ENCODE measurements at regions not wholly inside any gene's neighbourhood (a gene's known extent, or its start where the extent isn't known, plus 50 kb on each side); places are given as distances from the start of the nearest gene placed in this dataset.

DNA sequence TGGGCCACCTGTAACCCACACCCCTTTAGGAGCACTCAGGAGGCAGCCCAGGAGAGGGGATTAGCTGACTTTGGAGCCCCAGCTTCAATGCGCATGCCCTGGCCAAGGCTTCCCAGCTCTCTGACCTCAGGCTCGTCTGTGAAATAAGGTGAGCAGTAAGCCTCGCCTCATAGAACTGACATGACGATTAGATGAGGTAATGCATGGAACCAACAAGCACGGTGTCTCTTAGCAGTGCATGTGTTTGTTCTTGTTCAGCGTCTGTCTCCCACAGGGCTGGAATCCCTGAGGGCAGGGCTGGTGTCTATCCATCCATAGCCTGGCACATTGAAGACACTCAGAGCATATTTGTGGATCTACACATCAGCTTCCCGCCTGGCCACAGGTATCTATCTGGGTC is 415.4 kb downstream of the MN1 start:
- Histone ChIP-seq H3K36me3 (ENCODE audit: insufficient read depth, low read length) (no peaks in the 10 kb centered on the region), H3K4me3 (ENCODE audit: low read length in 2 of 2) (no peak overlapping the region), H3K4me1 (ENCODE audit: insufficient read depth, low read length) (no peaks in the 10 kb centered on the region), H3K27ac (ENCODE audit: low read depth, low read length) (no peak overlapping the region), H3K27me3 (ENCODE audit: insufficient read depth, low read length) (no peaks in the 10 kb centered on the region), H3K9me3 (ENCODE audit: control insufficient read depth in 1 of 2, low read length in 2 of 2) (no peaks in the 10 kb centered on the region)
- Mint-ChIP-seq H3K4me3 (no peak overlapping the region), H3K36me3 (no peaks in the 10 kb centered on the region), H3K27ac (no peak overlapping the region), H3K27me3 (peaks cover 3 to 13% of the 10 kb centered on the region in 2 donors), H3K4me1 (no peaks in the 10 kb centered on the region), H3K9me3 (no peaks in the 10 kb centered on the region)
- no peak for DNase-seq
- ChIA-PET POLR2A (ENCODE audit: partially characterized antibody) (no interaction called here), CTCF (ENCODE audit: partially characterized antibody) (no interaction called here)
- intact Hi-C loops (cut with micrococcal nuclease): no loop called here

DNA sequence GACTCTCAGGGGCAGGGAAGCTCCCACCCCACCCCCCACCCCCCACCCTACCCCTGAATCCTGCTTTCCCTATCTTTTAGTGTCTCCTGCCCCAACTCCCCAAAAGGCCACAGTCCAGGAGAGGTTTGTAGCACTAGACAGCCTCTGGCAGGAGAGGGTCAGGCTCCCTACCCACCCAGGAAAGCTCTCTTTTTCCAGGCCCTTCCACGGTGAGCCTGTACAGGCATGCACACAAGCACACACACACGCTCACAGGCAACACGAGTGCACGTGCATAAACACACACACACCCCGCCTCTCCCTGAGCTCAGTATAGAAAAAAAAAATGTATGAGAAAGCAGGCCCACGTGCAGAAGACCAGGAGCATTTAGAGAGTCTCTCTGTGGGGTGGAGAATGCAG is 414.0 kb downstream of the MN1 start:
- no peaks in the 10 kb centered on the region for H3K4me1 ChIP-seq (ENCODE audit: insufficient read depth, low read length)
- H3K4me3 Mint-ChIP-seq: no peak overlapping the region
- H3K27ac ChIP-seq (ENCODE audit: low read depth, low read length): no peak overlapping the region
- H3K36me3 ChIP-seq (ENCODE audit: insufficient read depth, low read length): no peaks in the 10 kb centered on the region
- POLR2A ChIA-PET (ENCODE audit: partially characterized antibody): no interaction called here
- CTCF ChIA-PET (ENCODE audit: partially characterized antibody): no interaction called here
- no peaks in the 10 kb centered on the region for H3K9me3 ChIP-seq (ENCODE audit: control insufficient read depth in 1 of 2, low read length in 2 of 2)
- no peaks in the 10 kb centered on the region for H3K4me1 Mint-ChIP-seq
- H3K27me3 Mint-ChIP-seq: peaks cover 3 to 14% of the 10 kb centered on the region in 2 donors
- no peaks in the 10 kb centered on the region for H3K27me3 ChIP-seq (ENCODE audit: insufficient read depth, low read length)
- intact Hi-C loops (cut with micrococcal nuclease): no loop called here
- H3K36me3 Mint-ChIP-seq: no peaks in the 10 kb centered on the region
- H3K4me3 ChIP-seq (ENCODE audit: low read length in 2 of 2): no peak overlapping the region
- no peak for DNase-seq
- H3K27ac Mint-ChIP-seq: no peak overlapping the region
- no peaks in the 10 kb centered on the region for H3K9me3 Mint-ChIP-seq

DNA sequence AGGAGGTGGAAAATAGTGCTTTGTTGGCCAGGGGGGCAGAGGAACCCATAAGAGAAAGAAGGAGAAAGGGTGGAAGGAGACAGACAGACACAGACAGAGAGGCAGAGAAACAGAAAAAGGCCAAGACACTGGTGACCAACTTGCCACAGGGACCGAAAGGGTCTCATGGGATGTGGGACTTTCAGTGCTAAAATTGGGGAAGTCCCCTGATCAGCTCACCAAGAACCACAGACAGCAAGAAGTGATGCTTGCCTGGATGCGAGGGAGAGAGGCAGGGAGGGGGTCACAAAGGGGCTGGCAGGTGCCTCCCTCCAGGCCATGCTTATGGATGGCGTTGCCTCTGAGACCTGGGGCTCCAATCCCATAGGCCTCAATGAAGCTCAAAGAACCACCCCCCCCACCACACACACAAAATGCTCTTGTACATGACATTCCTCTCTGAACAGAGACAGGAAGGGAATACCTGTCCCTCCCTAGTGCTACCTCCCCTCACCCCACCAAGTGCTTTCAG is 413.4 kb downstream of the MN1 start:
- Histone ChIP-seq H3K9me3 (ENCODE audit: control insufficient read depth in 1 of 2, low read length in 2 of 2) (no peaks in the 10 kb centered on the region), H3K27ac (ENCODE audit: low read depth, low read length) (no peak overlapping the region), H3K4me3 (ENCODE audit: low read length in 2 of 2) (no peak overlapping the region), H3K36me3 (ENCODE audit: insufficient read depth, low read length) (no peaks in the 10 kb centered on the region), H3K27me3 (ENCODE audit: insufficient read depth, low read length) (no peaks in the 10 kb centered on the region), H3K4me1 (ENCODE audit: insufficient read depth, low read length) (no peaks in the 10 kb centered on the region)
- no peaks in the 10 kb centered on the region for H3K4me1 Mint-ChIP-seq
- peaks cover 3 to 13% of the 10 kb centered on the region in 2 donors for H3K27me3 Mint-ChIP-seq
- H3K4me3 Mint-ChIP-seq: no peak overlapping the region
- intact Hi-C loops (cut with micrococcal nuclease): no loop called here
- DNase-seq: no peak
- ChIA-PET CTCF (ENCODE audit: partially characterized antibody) (no interaction called here), POLR2A (ENCODE audit: partially characterized antibody) (no interaction called here)
- no peak overlapping the region for H3K27ac Mint-ChIP-seq
- peaks cover 0 to 2% (median 0%) of the 10 kb centered on the region in 8 donors for H3K9me3 Mint-ChIP-seq
- H3K36me3 Mint-ChIP-seq: no peaks in the 10 kb centered on the region

DNA sequence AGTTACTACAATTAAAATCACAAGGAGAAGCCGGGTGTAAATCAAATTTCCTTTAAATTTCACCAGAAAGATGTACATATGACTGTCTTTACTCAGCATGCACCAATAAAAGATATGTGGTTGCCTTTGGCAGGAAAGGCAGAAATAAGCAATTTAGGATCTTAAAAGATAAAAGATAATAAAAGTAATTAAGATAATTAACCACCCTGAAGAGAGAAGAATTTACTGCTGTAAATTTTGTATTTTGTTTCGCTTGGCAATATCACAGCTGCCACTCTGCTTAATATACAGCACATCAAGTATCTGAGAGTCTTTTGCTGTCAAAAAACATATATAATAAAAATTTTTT is 411.9 kb downstream of the MN1 start:
- Mint-ChIP-seq H3K4me1 (no peaks in the 10 kb centered on the region), H3K9me3 (peaks cover 0 to 3% (median 0%) of the 10 kb centered on the region in 8 donors), H3K27ac (no peak overlapping the region), H3K4me3 (no peak overlapping the region), H3K36me3 (no peaks in the 10 kb centered on the region), H3K27me3 (peaks cover 0 to 9% of the 10 kb centered on the region in 2 donors)
- H3K4me1 ChIP-seq (ENCODE audit: insufficient read depth, low read length): no peaks in the 10 kb centered on the region
- ChIA-PET POLR2A (ENCODE audit: partially characterized antibody) (no interaction called here), CTCF (ENCODE audit: partially characterized antibody) (no interaction called here)
- no peak overlapping the region for H3K27ac ChIP-seq (ENCODE audit: low read depth, low read length)
- no peak for DNase-seq
- intact Hi-C loops (cut with micrococcal nuclease): no loop called here
- no peaks in the 10 kb centered on the region for H3K9me3 ChIP-seq (ENCODE audit: control insufficient read depth in 1 of 2, low read length in 2 of 2)
- no peaks in the 10 kb centered on the region for H3K36me3 ChIP-seq (ENCODE audit: insufficient read depth, low read length)
- H3K27me3 ChIP-seq (ENCODE audit: insufficient read depth, low read length): no peaks in the 10 kb centered on the region
- no peak overlapping the region for H3K4me3 ChIP-seq (ENCODE audit: low read length in 2 of 2)

DNA sequence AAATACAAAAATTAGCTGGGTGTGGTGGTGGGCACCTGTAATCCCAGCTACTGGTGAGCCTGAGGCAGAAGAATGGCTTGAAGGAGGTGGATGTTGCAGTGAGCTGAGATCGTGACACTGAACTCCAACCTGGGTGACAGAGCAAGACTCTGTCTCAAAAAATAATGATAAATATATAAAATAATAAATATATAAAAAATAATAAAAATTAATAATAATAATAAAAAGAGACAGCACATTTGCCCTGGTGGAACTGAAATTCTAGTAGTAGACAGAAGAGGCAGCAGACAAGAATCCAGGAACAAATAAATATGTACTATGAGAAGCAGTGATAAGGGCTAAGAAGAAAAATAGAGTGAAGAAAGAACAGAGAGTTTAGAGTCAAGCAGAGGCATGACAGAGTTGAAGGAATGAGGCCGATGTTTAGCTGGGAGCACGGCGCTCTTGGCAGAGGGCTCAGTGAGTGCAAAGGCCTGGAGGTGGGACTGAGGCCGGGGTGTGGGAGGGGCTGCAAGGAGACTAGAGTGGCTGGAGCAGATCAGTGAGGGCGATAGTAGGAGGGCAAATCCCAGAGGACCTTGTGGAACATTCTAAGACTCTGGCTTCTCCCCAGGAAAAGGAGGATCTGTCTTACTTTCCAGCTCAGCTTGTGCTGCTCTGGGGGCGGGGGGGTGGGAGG is 410.3 kb downstream of the MN1 start:
- no peak for DNase-seq
- Histone ChIP-seq H3K27ac (ENCODE audit: low read depth, low read length) (no peak overlapping the region), H3K27me3 (ENCODE audit: insufficient read depth, low read length) (no peaks in the 10 kb centered on the region), H3K4me1 (ENCODE audit: insufficient read depth, low read length) (no peaks in the 10 kb centered on the region), H3K4me3 (ENCODE audit: low read length in 2 of 2) (no peak overlapping the region), H3K36me3 (ENCODE audit: insufficient read depth, low read length) (no peaks in the 10 kb centered on the region), H3K9me3 (ENCODE audit: control insufficient read depth in 1 of 2, low read length in 2 of 2) (no peaks in the 10 kb centered on the region)
- Mint-ChIP-seq H3K27me3 (peaks cover 0 to 8% of the 10 kb centered on the region in 2 donors), H3K27ac (no peak overlapping the region), H3K9me3 (peaks cover 0 to 3% (median 0%) of the 10 kb centered on the region in 8 donors), H3K36me3 (no peaks in the 10 kb centered on the region), H3K4me1 (no peaks in the 10 kb centered on the region), H3K4me3 (no peak overlapping the region)
- intact Hi-C loops (cut with micrococcal nuclease): no loop called here
- CTCF ChIA-PET (ENCODE audit: partially characterized antibody): no interaction called here
- POLR2A ChIA-PET (ENCODE audit: partially characterized antibody): no interaction called here

DNA sequence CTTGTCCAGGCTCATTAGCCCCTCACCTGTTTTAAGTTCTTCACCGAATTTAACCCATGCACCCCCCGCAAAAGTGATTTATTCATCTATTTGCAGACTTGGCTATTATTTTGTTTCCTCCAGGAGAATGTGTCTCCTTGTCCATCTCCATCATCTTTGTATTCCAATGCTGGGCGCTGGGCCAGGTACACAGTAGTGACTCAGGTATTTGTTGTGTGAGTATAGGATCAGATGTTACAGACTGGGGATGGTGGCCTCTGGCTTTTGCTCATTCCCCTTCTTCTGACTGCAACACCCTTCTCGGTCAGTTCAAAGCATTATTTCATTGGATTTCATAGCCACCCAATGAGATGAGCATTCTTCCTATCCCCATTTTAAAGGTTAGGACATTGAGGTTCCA is 408.2 kb downstream of the MN1 start:
- no peak for DNase-seq
- Histone ChIP-seq H3K27ac (ENCODE audit: low read depth, low read length) (no peak overlapping the region), H3K27me3 (ENCODE audit: insufficient read depth, low read length) (no peaks in the 10 kb centered on the region), H3K4me3 (ENCODE audit: low read length in 2 of 2) (no peak overlapping the region), H3K36me3 (ENCODE audit: insufficient read depth, low read length) (no peaks in the 10 kb centered on the region), H3K9me3 (ENCODE audit: control insufficient read depth in 1 of 2, low read length in 2 of 2) (no peaks in the 10 kb centered on the region), H3K4me1 (ENCODE audit: insufficient read depth, low read length) (no peaks in the 10 kb centered on the region)
- H3K4me1 Mint-ChIP-seq: no peaks in the 10 kb centered on the region
- ChIA-PET POLR2A (ENCODE audit: partially characterized antibody) (no interaction called here), CTCF (ENCODE audit: partially characterized antibody) (no interaction called here)
- H3K27me3 Mint-ChIP-seq: peaks cover 0 to 4% of the 10 kb centered on the region in 2 donors
- H3K36me3 Mint-ChIP-seq: no peaks in the 10 kb centered on the region
- peaks cover 0 to 5% (median 0%) of the 10 kb centered on the region in 8 donors for H3K9me3 Mint-ChIP-seq
- H3K4me3 Mint-ChIP-seq: no peak overlapping the region
- no peak overlapping the region for H3K27ac Mint-ChIP-seq
- intact Hi-C loops (cut with micrococcal nuclease): no loop called here

DNA sequence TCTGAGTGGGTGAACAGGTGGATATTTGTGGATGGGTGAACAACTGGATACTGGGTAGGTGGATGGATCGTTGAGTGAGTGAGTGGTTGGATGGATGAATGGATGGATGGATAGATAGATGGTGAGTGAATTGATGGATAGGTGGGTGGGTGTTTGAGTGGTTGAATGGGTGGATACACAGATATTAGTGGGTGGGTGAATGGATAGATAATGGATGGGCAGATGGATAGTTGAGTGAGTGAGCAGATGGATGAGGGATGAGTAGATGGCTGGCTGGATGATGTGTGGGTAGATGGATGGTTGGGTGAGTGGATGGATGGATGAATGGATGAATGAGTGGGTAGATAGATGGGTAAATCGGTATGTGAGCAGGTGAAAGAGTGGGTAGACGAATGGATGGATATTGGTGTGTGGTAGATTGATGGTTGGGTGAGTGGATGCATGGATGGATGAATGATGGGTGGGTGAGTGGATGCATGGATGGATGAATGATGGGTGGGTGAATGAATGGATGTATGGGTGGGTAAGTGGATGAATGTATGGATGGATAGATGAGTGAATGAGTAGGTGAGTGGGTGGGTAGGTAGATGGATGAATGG is 406.7 kb downstream of the MN1 start:
- H3K36me3 ChIP-seq (ENCODE audit: insufficient read depth, low read length): no peaks in the 10 kb centered on the region
- peaks cover 0 to 5% (median 0%) of the 10 kb centered on the region in 8 donors for H3K9me3 Mint-ChIP-seq
- H3K4me1 Mint-ChIP-seq: no peaks in the 10 kb centered on the region
- H3K27me3 Mint-ChIP-seq: peaks cover 0 to 4% of the 10 kb centered on the region in 2 donors
- intact Hi-C loops (cut with micrococcal nuclease): no loop called here
- H3K9me3 ChIP-seq (ENCODE audit: control insufficient read depth in 1 of 2, low read length in 2 of 2): no peaks in the 10 kb centered on the region
- H3K4me3 Mint-ChIP-seq: no peak overlapping the region
- ChIA-PET POLR2A (ENCODE audit: partially characterized antibody) (no interaction called here), CTCF (ENCODE audit: partially characterized antibody) (no interaction called here)
- H3K27me3 ChIP-seq (ENCODE audit: insufficient read depth, low read length): no peaks in the 10 kb centered on the region
- DNase-seq: no peak
- no peak overlapping the region for H3K27ac ChIP-seq (ENCODE audit: low read depth, low read length)
- no peaks in the 10 kb centered on the region for H3K4me1 ChIP-seq (ENCODE audit: insufficient read depth, low read length)
- H3K36me3 Mint-ChIP-seq: no peaks in the 10 kb centered on the region
- no peak overlapping the region for H3K27ac Mint-ChIP-seq
- no peak overlapping the region for H3K4me3 ChIP-seq (ENCODE audit: low read length in 2 of 2)

All from CD4-positive, alpha-beta memory T cell (primary cell).